ENCODE measurements at regions not wholly inside any gene's neighbourhood (a gene's known extent, or its start where the extent isn't known, plus 50 kb on each side); places are given as distances from the start of the nearest gene placed in this dataset.

- Histone ChIP-seq H3K27ac (no peak overlapping the region), H3K36me3 (no peaks in the 10 kb centered on the region), H3K4me3 (no peak overlapping the region), H3K27me3 (ENCODE audit: low read depth) (no peaks in the 10 kb centered on the region), H3K4me1 (no peaks in the 10 kb centered on the region), H3K9me3 (no peaks in the 10 kb centered on the region)
- no peak for DNase-seq
- no peak for TF ChIP-seq CTCF (IDR thresholded peaks at IDR 0.05)
- ATAC-seq: no peak
- intact Hi-C loops (cut with DNase I): no loop called here
These were observed 49.7 kb upstream of the GPD1L start for GRCh38 chr3:32056559-32057290.

Measured in lower lobe of right lung (tissue), 2 donors.